AG04449 (cell line): ENCODE measurements at regions not wholly inside any gene's neighbourhood (a gene's known extent, or its start where the extent isn't known, plus 50 kb on each side); places are given as distances from the start of the nearest gene placed in this dataset.

Experiments used
- CTCF ChIA-PET: fragments of 350-600 bp; formaldehyde crosslinking; extraction: SDS; loops from one replicate; lab custom pipeline; 2021; ENCODE audit warnings: antibody characterized with exemption; lab: Yijun Ruan, JAX
- POLR2A ChIA-PET: fragments of 400-600, 350-600 bp; formaldehyde crosslinking; extraction: SDS; loops from one replicate; lab custom pipeline; 2020; ENCODE audit warnings: antibody characterized with exemption, inconsistent platforms; lab: Yijun Ruan, JAX
- DNase-seq: peaks from one replicate; pipeline ENCODE4 v3.0.0-alpha.2; 2010; ENCODE audit warnings: low read depth, low spot score
- H3K4me3 ChIP-seq: 2 replicates; pipeline ENCODE4 v1.5.1; 2011; ENCODE audit warnings: low read depth, mild to moderate bottlenecking, control low read depth, low read length
- CTCF ChIP-seq: IDR thresholded peaks from one replicate; pipeline ENCODE4 v1.5.1; 2011; ENCODE audit warnings: mild to moderate bottlenecking, moderate library complexity, low read length, control low read depth, inconsistent platforms; ENCODE audit not compliant: insufficient read depth; ENCODE audit errors: missing control alignments

GRCh38 chr6:14031516-14031915 lies 86.1 kb upstream of the CD83 start:
- CTCF ChIA-PET = interaction anchor here (0.9 to 4.8 kb wide), 4 partner anchors 15 to 36 kb away, joined by 3 to 24 read pairs (median 4); no protein-coding TSS in a partner anchor
- no peak for DNase-seq

GRCh38 chr6:14035071-14035847 lies 82.3 kb upstream of the CD83 start:
- DNase-seq = peak; percentile 87
- no peak for TF ChIP-seq CTCF
- POLR2A ChIA-PET = interaction anchor here (1.4 kb wide), 1 partner anchor 34 kb away, joined by 4 read pairs; no protein-coding TSS in a partner anchor
- CTCF ChIA-PET = interaction anchor here (0.8 to 6.8 kb wide), 7 partner anchors 10 to 126 kb away, joined by 3 to 96 read pairs (median 12); partner anchors contain the start of gene RNF182
- H3K4me3 ChIP-seq = no peak overlapping the region

More at GRCh38 chr6:14031516-14031915, 86.1 kb upstream of the CD83 start:
- POLR2A ChIA-PET = no interaction called here
- TF ChIP-seq CTCF = no peak
- no peak overlapping the region for H3K4me3 ChIP-seq

GRCh38 chr6:14035874-14036273 lies 81.7 kb upstream of the CD83 start:
- H3K4me3 ChIP-seq = no peak overlapping the region
- TF ChIP-seq CTCF = no peak
- ChIA-PET CTCF (interaction anchor here (0.8 to 6.8 kb wide), 6 partner anchors 11 to 127 kb away, joined by 3 to 96 read pairs (median 12); partner anchors contain the start of gene RNF182), POLR2A (interaction anchor here (1.4 kb wide), 1 partner anchor 35 kb away, joined by 4 read pairs; no protein-coding TSS in a partner anchor)
- no peak for DNase-seq

- POLR2A ChIA-PET = no interaction called here
- CTCF ChIA-PET = interaction anchor here (1.0 to 17.6 kb wide), 6 partner anchors 10 to 120 kb away, joined by 4 to 467 read pairs (median 34); partner anchors contain the start of gene RNF182
Measured at GRCh38 chr6:14036911-14037310, 80.7 kb upstream of the CD83 start.

GRCh38 chr6:14037402-14038277 lies 79.9 kb upstream of the CD83 start:
- DNase-seq = no peak
- ChIA-PET CTCF (interaction anchor here (1.0 to 17.6 kb wide), 7 partner anchors 10 to 121 kb away, joined by 4 to 467 read pairs (median 13); partner anchors contain the start of gene RNF182), POLR2A (no interaction called here)
- no peak for TF ChIP-seq CTCF
- no peak overlapping the region for H3K4me3 ChIP-seq

More at GRCh38 chr6:14036911-14037310, 80.7 kb upstream of the CD83 start:
- no peak overlapping the region for H3K4me3 ChIP-seq
- no peak for DNase-seq
- no peak for TF ChIP-seq CTCF
